ENCODE measurements at regions not wholly inside any gene's neighbourhood (a gene's known extent, or its start where the extent isn't known, plus 50 kb on each side); places are given as distances from the start of the nearest gene placed in this dataset.

GRCh38 chrX:140087875-140088274, 122.6 kb upstream of the CXorf66 start:
- TF ChIP-seq SMAD1 (IDR thresholded peaks at IDR 0.05; ENCODE audit: low read depth, low read length, partially characterized antibody) = no peak
- TF ChIP-seq SPI1 (IDR thresholded peaks at IDR 0.05; ENCODE audit: borderline replicate concordance, low read depth, low read length) = peak; percentile 41; the same call in 1 of the 2 replicates
- no peak for TF ChIP-seq SMARCC2 (IDR thresholded peaks at IDR 0.05; ENCODE audit: low read depth)
- BruUV-seq (replicated peaks) = no TSS peak
- 0% methylated on average over 4 of the region's 4 CpGs for WGBS (ENCODE audit: insufficient coverage, low coverage, missing lambda C conversion rate)
- no peak for ATAC-seq
- Histone ChIP-seq H3K79me2 (ENCODE audit: control insufficient read depth, insufficient read depth, low read length) (no peaks in the 10 kb centered on the region), H2AFZ (ENCODE audit: low read depth, low read length) (no peak overlapping the region), H3K4me1 (replicated peaks in 1 of 2; ENCODE audit: control insufficient read depth in 2 of 2, insufficient read depth in 2 of 2, low read length in 2 of 2) (peaks cover 0 to 11% of the 10 kb centered on the region in 2 experiments; a peak in 2 of 5 replicates), H3K9me1 (ENCODE audit: control insufficient read depth, insufficient read depth, low read length) (no peaks in the 10 kb centered on the region), H3K9me3 (replicated peaks; ENCODE audit: control insufficient read depth, insufficient read depth, low read depth, low read length) (no peaks in the 10 kb centered on the region), H3K36me3 (ENCODE audit: control insufficient read depth, insufficient read depth, low read length) (no peaks in the 10 kb centered on the region), H3K27me3 (ENCODE audit: control insufficient read depth in 2 of 2, insufficient read depth in 2 of 2, low read length in 2 of 2) (peaks cover 3 to 13% of the 10 kb centered on the region in 2 experiments; a peak in 4 of 5 replicates), H3K4me3 (no peak overlapping the region), H3K9ac (ENCODE audit: insufficient read depth in 1 of 2, low read depth in 2 of 2, low read length in 2 of 2) (no peak overlapping the region), H4K20me1 (replicated peaks; ENCODE audit: control insufficient read depth, insufficient read depth, low read length) (no peaks in the 10 kb centered on the region), H3K4me2 (ENCODE audit: insufficient read depth, low read length) (no peak overlapping the region), H3K27ac (ENCODE audit: extremely low read depth, low read depth, low read length) (no peak overlapping the region)
- FAIRE-seq = no peak
- no peak for DNase-seq (ENCODE audit: extremely low read depth in 1 of 4, low spot score in 3 of 4)
- intact Hi-C loops (cut with micrococcal nuclease) = no loop called here
- CTCF ChIA-PET (ENCODE audit: low intra/inter-chr PET ratio) = no interaction called here
- in situ Hi-C loops (cut with MboI) = no loop called here
- POLR2A ChIA-PET = interaction anchor here (0.6 kb wide), 1 partner anchor 340 kb away, joined by 3 read pairs; no protein-coding TSS in a partner anchor

DNA sequence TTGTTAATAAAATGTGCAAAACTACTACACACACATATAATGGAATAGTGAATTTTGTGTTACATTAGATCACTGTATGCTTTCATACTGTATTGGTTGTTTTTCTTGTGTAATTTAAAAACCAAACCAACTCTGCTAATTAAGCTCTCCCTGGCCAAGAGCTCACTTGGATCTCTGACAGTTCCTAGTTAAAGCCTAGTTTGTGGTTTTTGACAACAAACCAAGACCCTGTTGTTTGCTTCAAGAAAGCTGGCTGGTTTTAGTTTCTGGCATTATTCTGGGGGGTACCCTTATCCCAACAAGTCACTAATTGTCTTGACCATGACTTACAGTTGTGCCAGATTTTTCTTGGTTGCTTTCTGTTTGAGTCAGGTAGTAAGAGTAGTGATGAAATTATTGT, 121.4 kb upstream of the CXorf66 start:
- H3K9me3 ChIP-seq (replicated peaks; ENCODE audit: control insufficient read depth, insufficient read depth, low read depth, low read length) = no peaks in the 10 kb centered on the region
- TF ChIP-seq, protein P1, sequence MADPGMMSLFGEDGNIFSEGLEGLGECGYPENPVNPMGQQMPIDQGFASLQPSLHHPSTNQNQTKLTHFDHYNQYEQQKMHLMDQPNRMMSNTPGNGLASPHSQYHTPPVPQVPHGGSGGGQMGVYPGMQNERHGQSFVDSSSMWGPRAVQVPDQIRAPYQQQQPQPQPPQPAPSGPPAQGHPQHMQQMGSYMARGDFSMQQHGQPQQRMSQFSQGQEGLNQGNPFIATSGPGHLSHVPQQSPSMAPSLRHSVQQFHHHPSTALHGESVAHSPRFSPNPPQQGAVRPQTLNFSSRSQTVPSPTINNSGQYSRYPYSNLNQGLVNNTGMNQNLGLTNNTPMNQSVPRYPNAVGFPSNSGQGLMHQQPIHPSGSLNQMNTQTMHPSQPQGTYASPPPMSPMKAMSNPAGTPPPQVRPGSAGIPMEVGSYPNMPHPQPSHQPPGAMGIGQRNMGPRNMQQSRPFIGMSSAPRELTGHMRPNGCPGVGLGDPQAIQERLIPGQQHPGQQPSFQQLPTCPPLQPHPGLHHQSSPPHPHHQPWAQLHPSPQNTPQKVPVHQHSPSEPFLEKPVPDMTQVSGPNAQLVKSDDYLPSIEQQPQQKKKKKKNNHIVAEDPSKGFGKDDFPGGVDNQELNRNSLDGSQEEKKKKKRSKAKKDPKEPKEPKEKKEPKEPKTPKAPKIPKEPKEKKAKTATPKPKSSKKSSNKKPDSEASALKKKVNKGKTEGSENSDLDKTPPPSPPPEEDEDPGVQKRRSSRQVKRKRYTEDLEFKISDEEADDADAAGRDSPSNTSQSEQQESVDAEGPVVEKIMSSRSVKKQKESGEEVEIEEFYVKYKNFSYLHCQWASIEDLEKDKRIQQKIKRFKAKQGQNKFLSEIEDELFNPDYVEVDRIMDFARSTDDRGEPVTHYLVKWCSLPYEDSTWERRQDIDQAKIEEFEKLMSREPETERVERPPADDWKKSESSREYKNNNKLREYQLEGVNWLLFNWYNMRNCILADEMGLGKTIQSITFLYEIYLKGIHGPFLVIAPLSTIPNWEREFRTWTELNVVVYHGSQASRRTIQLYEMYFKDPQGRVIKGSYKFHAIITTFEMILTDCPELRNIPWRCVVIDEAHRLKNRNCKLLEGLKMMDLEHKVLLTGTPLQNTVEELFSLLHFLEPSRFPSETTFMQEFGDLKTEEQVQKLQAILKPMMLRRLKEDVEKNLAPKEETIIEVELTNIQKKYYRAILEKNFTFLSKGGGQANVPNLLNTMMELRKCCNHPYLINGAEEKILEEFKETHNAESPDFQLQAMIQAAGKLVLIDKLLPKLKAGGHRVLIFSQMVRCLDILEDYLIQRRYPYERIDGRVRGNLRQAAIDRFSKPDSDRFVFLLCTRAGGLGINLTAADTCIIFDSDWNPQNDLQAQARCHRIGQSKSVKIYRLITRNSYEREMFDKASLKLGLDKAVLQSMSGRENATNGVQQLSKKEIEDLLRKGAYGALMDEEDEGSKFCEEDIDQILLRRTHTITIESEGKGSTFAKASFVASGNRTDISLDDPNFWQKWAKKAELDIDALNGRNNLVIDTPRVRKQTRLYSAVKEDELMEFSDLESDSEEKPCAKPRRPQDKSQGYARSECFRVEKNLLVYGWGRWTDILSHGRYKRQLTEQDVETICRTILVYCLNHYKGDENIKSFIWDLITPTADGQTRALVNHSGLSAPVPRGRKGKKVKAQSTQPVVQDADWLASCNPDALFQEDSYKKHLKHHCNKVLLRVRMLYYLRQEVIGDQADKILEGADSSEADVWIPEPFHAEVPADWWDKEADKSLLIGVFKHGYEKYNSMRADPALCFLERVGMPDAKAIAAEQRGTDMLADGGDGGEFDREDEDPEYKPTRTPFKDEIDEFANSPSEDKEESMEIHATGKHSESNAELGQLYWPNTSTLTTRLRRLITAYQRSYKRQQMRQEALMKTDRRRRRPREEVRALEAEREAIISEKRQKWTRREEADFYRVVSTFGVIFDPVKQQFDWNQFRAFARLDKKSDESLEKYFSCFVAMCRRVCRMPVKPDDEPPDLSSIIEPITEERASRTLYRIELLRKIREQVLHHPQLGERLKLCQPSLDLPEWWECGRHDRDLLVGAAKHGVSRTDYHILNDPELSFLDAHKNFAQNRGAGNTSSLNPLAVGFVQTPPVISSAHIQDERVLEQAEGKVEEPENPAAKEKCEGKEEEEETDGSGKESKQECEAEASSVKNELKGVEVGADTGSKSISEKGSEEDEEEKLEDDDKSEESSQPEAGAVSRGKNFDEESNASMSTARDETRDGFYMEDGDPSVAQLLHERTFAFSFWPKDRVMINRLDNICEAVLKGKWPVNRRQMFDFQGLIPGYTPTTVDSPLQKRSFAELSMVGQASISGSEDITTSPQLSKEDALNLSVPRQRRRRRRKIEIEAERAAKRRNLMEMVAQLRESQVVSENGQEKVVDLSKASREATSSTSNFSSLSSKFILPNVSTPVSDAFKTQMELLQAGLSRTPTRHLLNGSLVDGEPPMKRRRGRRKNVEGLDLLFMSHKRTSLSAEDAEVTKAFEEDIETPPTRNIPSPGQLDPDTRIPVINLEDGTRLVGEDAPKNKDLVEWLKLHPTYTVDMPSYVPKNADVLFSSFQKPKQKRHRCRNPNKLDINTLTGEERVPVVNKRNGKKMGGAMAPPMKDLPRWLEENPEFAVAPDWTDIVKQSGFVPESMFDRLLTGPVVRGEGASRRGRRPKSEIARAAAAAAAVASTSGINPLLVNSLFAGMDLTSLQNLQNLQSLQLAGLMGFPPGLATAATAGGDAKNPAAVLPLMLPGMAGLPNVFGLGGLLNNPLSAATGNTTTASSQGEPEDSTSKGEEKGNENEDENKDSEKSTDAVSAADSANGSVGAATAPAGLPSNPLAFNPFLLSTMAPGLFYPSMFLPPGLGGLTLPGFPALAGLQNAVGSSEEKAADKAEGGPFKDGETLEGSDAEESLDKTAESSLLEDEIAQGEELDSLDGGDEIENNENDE (IDR thresholded peaks at IDR 0.05; ENCODE audit: low read depth, low read length) = no peak
- TF ChIP-seq NR2C1 (IDR thresholded peaks at IDR 0.05) (no peak), NR2C1 (tag; IDR thresholded peaks at IDR 0.05) (no peak)

More for the DNA sequence above, 121.4 kb upstream of the CXorf66 start:
- ChIA-PET CTCF (ENCODE audit: low intra/inter-chr PET ratio) (no interaction called here), POLR2A (no interaction called here)
- Histone ChIP-seq H2AFZ (ENCODE audit: low read depth, low read length) (no peak overlapping the region), H3K4me2 (ENCODE audit: insufficient read depth, low read length) (no peak overlapping the region), H3K4me1 (replicated peaks in 1 of 2; ENCODE audit: control insufficient read depth in 2 of 2, insufficient read depth in 2 of 2, low read length in 2 of 2) (peaks cover 0 to 4% of the 10 kb centered on the region in 2 experiments; a peak in 2 of 5 replicates), H3K79me2 (ENCODE audit: control insufficient read depth, insufficient read depth, low read length) (no peaks in the 10 kb centered on the region), H3K9ac (ENCODE audit: insufficient read depth in 1 of 2, low read depth in 2 of 2, low read length in 2 of 2) (no peak overlapping the region), H3K9me1 (ENCODE audit: control insufficient read depth, insufficient read depth, low read length) (no peaks in the 10 kb centered on the region), H4K20me1 (replicated peaks; ENCODE audit: control insufficient read depth, insufficient read depth, low read length) (no peaks in the 10 kb centered on the region), H3K4me3 (no peak overlapping the region), H3K36me3 (ENCODE audit: control insufficient read depth, insufficient read depth, low read length) (no peaks in the 10 kb centered on the region), H3K27me3 (ENCODE audit: control insufficient read depth in 2 of 2, insufficient read depth in 2 of 2, low read length in 2 of 2) (peaks cover 3 to 7% of the 10 kb centered on the region in 2 experiments; a peak in 4 of 5 replicates), H3K27ac (ENCODE audit: extremely low read depth, low read depth, low read length) (no peak overlapping the region)
- in situ Hi-C loops (cut with MboI) = no loop called here
- intact Hi-C loops (cut with micrococcal nuclease) = no loop called here
- DNase-seq (ENCODE audit: extremely low read depth in 1 of 4, low spot score in 3 of 4) (no peak), FAIRE-seq (no peak), ATAC-seq (no peak)
- BruUV-seq (replicated peaks) = no TSS peak
